Islet precursor cell (in vitro differentiated cells): ENCODE measurements at regions not wholly inside any gene's neighbourhood (a gene's known extent, or its start where the extent isn't known, plus 50 kb on each side); places are given as distances from the start of the nearest gene placed in this dataset.

ENCODE experiments used
- DNase-seq: peaks from one replicate; pipeline ENCODE4 v3.0.0-alpha.2; 2018

DNA sequence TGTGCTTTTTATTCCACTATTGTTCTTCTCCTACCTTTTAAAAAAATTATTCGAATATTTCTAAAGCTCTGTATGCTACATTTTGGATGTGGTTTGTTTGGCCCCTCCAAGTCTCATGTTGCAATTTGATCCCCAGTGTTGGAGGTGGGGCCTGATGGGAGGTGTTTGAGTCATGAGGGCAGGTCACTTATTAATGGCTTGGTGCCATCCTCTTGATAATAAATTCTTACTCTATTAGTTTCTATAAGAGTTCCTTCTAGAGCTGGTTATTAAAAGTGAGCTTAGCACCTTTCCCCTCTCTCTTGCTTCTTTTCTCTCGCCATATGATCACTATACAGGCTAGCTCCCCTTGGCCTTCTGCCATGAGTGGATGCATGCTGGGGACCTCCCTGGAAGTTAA is 445.6 kb upstream of the PDE3A start:
- no peak for DNase-seq

GRCh38 chr12:19924360-19924759 is 444.0 kb upstream of the PDE3A start:
- no peak for DNase-seq

- DNase-seq = no peak
Observed at GRCh38 chr12:19925841-19926240, 442.5 kb upstream of the PDE3A start.

DNA sequence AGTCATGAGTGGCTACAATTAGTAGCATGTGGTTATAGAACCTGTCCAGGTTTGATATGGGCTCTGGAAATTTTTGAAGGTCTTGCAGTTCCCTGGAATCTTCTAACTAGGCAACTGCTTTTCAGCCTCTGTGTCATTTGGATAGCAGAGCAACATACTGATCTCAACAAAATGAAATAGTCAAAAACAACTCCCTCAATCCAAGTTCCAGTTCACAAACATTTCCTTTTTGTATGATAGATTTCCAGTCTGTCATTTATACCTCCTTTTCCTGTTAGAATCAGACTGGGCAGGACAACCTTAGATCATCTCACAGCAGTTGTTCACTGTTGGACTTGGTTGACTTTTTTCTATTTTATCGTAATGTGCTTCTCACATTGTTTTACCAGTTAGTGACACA is 442.1 kb upstream of the PDE3A start:
- no peak for DNase-seq

DNA sequence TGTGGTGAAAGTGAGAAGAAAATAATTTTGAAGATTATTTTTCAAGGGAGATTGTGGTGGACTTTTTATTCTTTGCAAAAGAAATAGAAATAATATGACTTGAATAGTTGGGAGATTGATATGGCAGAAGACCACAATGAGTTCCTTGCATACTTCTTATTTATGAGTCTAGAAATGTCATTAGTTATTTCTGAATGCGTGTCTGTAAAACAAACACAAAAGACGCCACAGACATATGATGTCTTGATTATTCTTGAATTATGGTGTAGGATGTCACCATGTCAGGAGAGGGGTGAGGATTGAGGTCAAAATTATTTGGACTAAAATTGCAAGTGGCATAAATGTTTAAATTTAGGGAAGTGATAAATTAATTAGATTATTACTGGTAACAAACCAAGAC is 440.7 kb upstream of the PDE3A start:
- DNase-seq = no peak

DNA sequence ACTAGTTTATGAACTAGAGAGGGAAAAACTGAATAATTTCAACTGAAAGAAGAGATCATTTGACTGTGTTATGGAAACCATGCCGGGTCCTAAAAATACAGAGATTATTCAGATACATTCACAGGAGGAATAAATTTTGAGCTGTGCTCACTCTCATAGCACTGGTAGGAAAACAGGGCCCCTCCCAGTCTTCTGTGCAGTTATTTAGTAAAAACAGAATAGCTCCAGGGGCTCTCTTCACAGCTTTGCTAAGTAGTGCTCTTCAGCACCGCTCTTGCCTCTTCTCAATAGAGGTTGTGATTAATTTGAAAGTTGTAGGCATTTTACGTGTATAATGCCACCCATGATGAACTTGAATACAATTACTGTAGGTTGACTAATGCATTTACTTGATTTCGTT is 435.9 kb upstream of the PDE3A start:
- no peak for DNase-seq

DNA sequence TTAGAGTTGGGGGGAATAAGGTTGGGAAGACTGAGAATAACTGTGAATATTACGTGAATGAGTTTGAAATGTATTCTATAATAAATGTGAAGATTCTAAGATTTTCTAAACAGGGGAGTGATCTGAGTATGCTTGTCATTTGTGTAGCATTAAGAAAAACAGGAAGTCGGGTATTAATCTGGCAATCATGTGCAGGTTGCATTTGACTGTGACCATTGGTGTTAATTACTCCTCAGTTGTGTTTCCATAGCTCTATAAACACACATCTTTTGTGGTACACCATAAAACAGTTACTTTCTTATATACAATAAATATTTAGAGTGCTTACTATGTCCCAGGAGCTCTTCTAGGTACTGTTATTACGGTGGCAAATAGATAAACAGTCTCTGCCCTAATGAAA is 434.4 kb upstream of the PDE3A start:
- no peak for DNase-seq

DNA sequence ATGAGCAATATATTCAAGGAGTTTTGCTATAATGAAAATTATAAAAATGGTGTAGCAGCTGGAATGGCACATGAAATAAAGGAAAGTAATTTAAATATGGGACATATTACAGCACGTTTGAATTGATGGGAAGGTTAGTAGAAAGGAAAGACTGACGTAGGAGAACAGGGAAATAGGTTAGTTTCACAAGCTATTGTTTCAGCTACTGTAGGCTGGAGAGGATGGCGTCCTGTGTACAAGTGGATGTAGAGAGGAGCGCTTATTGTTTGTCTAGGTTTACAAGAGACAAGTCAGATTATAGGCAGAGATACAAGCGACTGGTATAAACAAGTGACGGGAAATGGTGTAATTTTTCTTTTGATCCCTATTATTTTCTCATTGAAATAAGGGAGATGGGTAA is 431.2 kb upstream of the PDE3A start:
- DNase-seq = no peak

DNA sequence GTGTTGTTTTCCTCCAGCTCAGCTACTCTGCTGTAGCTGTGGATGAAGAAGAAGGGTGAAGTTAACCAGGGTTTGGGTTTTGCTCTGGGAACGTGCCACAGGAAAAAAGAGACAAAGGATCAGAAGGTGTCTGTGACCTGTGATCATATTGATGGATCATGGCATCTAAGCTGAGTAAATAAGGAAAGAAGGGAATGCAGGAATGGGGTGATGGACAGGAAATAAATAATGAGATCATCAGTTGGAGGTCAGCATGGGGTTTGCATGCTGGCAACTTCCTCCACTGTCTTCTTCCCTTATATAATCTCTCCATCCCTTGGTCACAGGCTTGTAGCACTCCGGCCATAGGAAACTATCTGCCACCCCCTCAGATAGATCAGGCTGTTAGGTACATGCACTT is 430.3 kb upstream of the PDE3A start:
- DNase-seq = no peak

DNA sequence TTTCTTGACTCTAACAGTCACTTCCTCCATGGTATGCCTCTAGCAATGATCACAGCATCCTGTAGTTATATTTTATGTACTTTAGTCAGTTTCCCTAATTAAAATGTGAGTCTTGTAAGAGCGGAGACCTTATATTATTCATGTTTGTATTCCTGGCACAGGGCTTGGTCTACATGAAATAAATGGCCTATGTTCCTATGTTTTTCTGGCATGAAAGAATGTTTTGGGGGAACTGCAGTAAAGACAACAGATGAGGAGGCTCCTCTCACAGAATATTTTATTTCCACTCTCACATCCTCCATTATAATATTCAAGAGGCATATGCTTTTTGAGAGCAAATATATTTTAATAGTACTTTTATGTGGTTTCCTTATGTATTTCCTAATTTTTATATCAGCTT is 429.8 kb upstream of the PDE3A start:
- DNase-seq = no peak

GRCh38 chr12:19940267-19940666 is 428.1 kb upstream of the PDE3A start:
- DNase-seq = no peak

DNA sequence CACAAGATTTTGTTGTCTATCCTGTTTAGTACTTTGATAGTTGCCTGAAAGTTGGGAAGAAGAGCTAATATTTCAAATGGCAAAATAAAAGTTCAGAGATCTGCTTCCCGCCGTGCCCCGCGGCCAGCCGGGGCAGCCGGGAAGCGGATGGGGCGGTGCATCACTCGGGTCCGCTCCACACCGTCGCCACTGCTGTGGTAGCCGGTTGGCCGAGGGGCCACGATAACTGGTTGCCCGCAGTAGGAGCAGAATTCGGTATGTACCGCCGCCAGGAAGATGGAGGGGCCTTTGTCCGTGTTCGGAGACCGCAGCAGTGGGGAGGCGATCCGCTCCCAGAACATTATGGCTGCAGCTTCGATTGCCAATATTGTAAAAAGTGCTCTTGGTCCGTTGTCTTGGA is 427.2 kb upstream of the PDE3A start:
- DNase-seq = no peak

GRCh38 chr12:19945559-19946435 is 422.5 kb upstream of the PDE3A start:
- DNase-seq = no peak

GRCh38 chr12:19946550-19946949 is 421.8 kb upstream of the PDE3A start:
- DNase-seq = peak; percentile 78

DNA sequence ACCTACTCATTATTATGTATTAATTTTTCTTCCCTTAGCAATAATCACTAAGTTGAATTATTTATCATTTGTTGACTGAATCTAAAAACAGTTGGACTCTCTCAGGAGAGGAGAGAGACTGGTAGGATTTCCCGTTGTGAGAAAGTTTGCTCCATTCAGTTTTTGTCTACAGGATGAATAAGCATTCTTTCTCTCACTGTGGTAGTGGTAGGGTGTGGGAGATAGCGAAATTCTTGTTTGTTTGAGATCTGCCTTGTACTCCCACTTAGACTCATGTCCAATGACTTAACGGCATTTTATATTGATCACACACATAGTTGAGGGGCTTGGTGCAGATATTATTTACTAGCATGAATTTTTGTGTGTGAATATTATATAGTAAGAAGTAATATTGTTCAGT is 421.0 kb upstream of the PDE3A start:
- DNase-seq = no peak

- no peak for DNase-seq
Observed at GRCh38 chr12:19951664-19952063, 416.7 kb upstream of the PDE3A start.

DNA sequence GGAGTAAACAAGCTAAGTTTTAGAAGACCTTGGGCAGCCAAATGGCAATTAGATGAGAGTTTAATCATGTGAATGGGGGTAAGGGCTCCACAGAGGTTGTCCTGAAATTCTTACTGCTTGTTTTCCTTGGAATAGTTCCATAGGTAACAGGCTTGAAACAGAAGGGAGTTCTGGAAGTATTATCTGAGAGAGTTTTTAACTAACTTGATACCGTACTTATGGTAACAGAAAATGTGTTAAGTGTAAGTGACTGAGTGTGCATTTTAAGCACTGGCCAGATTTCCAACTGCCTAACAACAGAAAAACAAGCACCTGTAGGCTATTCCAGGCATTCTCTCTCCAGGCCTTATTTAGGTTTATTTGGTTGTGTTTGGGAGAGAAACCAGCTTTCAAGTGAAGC is 414.6 kb upstream of the PDE3A start:
- no peak for DNase-seq

- DNase-seq = no peak
Observed at GRCh38 chr12:19954163-19954562, 414.2 kb upstream of the PDE3A start.

- DNase-seq = no peak
Observed at GRCh38 chr12:19957308-19958125, 410.8 kb upstream of the PDE3A start.

DNA sequence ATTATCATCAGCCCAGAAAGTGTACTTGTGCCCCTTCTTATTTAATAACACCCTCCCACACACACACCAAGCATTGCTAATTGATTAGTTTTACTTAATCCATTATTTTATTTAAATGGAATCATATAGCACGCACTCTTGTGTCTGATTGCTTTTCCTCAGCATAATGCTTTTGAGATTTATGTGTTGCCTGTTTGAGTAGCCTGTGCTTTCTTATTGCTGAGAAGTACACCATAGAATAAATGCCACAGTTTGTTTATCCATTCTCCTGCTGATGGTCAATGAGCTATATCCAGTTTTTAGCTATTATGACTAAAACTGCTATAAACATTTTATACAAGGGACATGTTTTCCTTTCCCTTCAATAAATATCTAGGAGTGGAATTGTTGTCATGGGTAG is 409.9 kb upstream of the PDE3A start:
- DNase-seq = no peak

- DNase-seq = no peak
Observed at GRCh38 chr12:19959353-19959752, 409.0 kb upstream of the PDE3A start.

GRCh38 chr12:19960527-19960926 is 407.8 kb upstream of the PDE3A start:
- DNase-seq = no peak

- DNase-seq = peak; percentile 72
Observed at GRCh38 chr12:19962192-19962591, 406.1 kb upstream of the PDE3A start.

DNA sequence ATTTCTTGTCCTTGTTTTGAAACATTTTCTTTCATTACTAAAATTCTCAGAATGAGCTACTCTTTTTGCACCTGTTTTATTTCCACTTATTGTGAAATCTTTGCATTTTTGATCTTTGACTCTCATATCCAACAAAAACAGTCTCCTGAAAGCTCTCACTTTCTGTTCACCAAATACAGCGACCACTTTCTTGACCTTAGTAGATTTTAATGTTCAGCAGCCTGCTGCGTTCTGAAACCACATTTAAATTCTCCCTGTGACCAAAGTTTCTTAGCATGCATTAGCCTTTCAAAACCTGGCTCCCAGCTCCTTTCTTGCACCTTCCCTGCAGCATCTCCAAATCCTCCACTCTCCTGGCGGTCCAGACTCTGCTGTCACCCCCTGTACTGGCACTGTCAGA is 404.4 kb upstream of the PDE3A start:
- no peak for DNase-seq
